BE2C (cell line): ENCODE measurements at regions not wholly inside any gene's neighbourhood (a gene's known extent, or its start where the extent isn't known, plus 50 kb on each side); places are given as distances from the start of the nearest gene placed in this dataset.
"Not testable (repeated sequence)": the region's sequence is repeated elsewhere in the genome, so short reads cannot be mapped to it uniquely, and the experiment has no call there.

ENCODE experiments used
- DNase-seq: peaks from one replicate; pipeline ENCODE4 v3.0.0-alpha.2; 2020
- H3K27me3 ChIP-seq: fragments of 250-450 bp; sonication (Bioruptor Pico); 2 replicates; pipeline ENCODE4 v1.5.1; 2020; ENCODE audit warnings: mild to moderate bottlenecking
- H3K36me3 ChIP-seq: fragments of 250-450 bp; sonication (Bioruptor Pico); 2 replicates; pipeline ENCODE4 v1.5.1; 2020; ENCODE audit warnings: mild to moderate bottlenecking
- H3K4me1 ChIP-seq: fragments of 250-450 bp; sonication (Bioruptor Pico); 2 replicates; pipeline ENCODE4 v1.5.1; 2020
- H3K4me3 ChIP-seq: 2 replicates; pipeline ENCODE4 v1.5.1; 2011; ENCODE audit warnings: low read depth, low read length
- H3K9me3 ChIP-seq: fragments of 250-450 bp; sonication (Bioruptor Pico); 2 replicates; pipeline ENCODE4 v1.5.1; 2020
- CTCF ChIP-seq: IDR thresholded peaks from 2 replicates; pipeline ENCODE4 v1.5.1; 2012; ENCODE audit warnings: mild to moderate bottlenecking, low read depth, low read length

- H3K27me3 ChIP-seq, result 0 out of 2 replicates have a peak, but pooled peaks cover 8% of the 10 kb centered on the region
- no peak for TF ChIP-seq CTCF
- no peak overlapping the region for H3K4me3 ChIP-seq
- no peaks in the 10 kb centered on the region for H3K4me1 ChIP-seq
- H3K36me3 ChIP-seq, result no peaks in the 10 kb centered on the region
- DNase-seq, result no peak
- H3K9me3 ChIP-seq, result no peaks in the 10 kb centered on the region
These were observed 145.7 kb downstream of the AKAP11 start for GRCh38 chr13:42417626-42418025.

DNA sequence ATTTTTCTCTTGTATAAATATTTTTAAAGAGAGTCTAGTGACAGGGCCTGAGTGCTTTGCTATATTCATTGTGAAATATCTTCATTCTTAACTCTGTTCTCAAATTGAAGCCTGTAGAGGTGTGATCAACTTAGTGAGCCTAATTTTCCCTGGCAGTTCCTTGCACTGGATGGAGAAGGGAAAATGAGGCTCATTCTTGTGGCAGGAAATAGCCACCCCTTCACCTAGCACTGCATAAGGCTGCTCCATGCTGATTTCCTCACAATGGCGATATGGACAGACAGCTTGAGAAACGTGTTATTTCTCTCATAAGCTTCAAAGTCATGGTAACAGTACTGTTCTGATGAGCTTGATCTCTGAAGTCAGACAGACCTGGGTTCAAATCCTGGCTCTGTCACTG is 146.2 kb downstream of the AKAP11 start:
- H3K36me3 ChIP-seq, result no peaks in the 10 kb centered on the region
- DNase-seq, result no peak
- no peak for TF ChIP-seq CTCF
- no peaks in the 10 kb centered on the region for H3K9me3 ChIP-seq
- 0 out of 2 replicates have a peak, but pooled peaks cover 8% of the 10 kb centered on the region for H3K27me3 ChIP-seq
- no peak overlapping the region for H3K4me3 ChIP-seq
- H3K4me1 ChIP-seq, result no peaks in the 10 kb centered on the region

- H3K4me3 ChIP-seq, result no peak overlapping the region
- TF ChIP-seq CTCF, result no peak
- no peak for DNase-seq
- no peaks in the 10 kb centered on the region for H3K4me1 ChIP-seq
- 0 out of 2 replicates have a peak, but pooled peaks cover 8% of the 10 kb centered on the region for H3K27me3 ChIP-seq
- no peaks in the 10 kb centered on the region for H3K36me3 ChIP-seq
- H3K9me3 ChIP-seq, result no peaks in the 10 kb centered on the region
These were observed 148.4 kb downstream of the AKAP11 start for GRCh38 chr13:42420304-42420703.

DNA sequence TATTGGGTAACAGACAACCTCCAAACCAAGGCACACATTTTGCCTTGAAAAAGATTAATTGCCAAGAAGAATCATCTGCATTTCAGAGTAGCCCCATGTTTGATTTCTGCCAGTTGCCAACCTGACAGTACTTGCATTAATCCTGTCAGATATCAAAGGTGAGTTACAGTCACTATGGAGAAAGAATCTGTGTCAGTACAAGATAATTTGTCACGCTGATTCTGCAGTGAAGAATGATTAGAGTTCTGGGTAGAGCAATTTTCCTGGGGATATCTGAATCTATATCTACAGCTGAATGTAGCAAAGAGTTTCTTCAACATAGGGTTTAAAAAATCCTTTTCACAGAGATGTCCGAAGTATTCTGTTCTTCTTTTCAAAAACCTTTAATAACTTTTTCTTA is 150.7 kb downstream of the AKAP11 start:
- no peak for TF ChIP-seq CTCF
- DNase-seq, result no peak
- 0 out of 2 replicates have a peak, but pooled peaks cover 8% of the 10 kb centered on the region for H3K27me3 ChIP-seq
- no peaks in the 10 kb centered on the region for H3K9me3 ChIP-seq
- no peaks in the 10 kb centered on the region for H3K36me3 ChIP-seq
- H3K4me3 ChIP-seq, result no peak overlapping the region
- H3K4me1 ChIP-seq, result no peaks in the 10 kb centered on the region

GRCh38 chr13:42424182-42424581 is 149.8 kb upstream of the TNFSF11 start:
- TF ChIP-seq CTCF, result no peak
- no peaks in the 10 kb centered on the region for H3K4me1 ChIP-seq

DNA sequence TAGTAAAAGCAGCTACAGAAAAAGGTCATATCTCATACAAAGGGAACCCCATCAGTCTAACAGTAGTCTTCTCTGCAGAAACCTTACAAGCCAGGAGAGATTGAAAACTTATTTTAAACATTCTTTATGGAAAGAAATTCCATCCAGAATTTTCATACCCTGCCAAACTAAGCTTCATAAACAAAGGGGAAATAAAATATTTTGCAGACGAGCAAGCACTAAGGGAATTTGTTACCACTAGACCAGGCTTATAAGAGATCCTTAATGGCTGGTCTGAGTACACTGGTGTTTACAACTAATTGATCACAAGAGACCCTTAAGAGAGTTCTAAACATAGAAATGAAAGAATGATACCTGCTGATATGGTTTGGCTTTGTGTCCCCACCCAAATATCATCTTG is 128.6 kb upstream of the TNFSF11 start:
- Histone ChIP-seq H3K4me3 (no peak overlapping the region), H3K36me3 (no peaks in the 10 kb centered on the region), H3K4me1 (no peaks in the 10 kb centered on the region), H3K9me3 (no peaks in the 10 kb centered on the region), H3K27me3 (no peaks in the 10 kb centered on the region)
- TF ChIP-seq CTCF, result no peak
- no peak for DNase-seq

More at GRCh38 chr13:42424182-42424581, 149.8 kb upstream of the TNFSF11 start:
- 0 out of 2 replicates have a peak, but pooled peaks cover 8% of the 10 kb centered on the region for H3K27me3 ChIP-seq
- H3K4me3 ChIP-seq, result no peak overlapping the region
- no peaks in the 10 kb centered on the region for H3K9me3 ChIP-seq
- H3K36me3 ChIP-seq, result no peaks in the 10 kb centered on the region
- no peak for DNase-seq

DNA sequence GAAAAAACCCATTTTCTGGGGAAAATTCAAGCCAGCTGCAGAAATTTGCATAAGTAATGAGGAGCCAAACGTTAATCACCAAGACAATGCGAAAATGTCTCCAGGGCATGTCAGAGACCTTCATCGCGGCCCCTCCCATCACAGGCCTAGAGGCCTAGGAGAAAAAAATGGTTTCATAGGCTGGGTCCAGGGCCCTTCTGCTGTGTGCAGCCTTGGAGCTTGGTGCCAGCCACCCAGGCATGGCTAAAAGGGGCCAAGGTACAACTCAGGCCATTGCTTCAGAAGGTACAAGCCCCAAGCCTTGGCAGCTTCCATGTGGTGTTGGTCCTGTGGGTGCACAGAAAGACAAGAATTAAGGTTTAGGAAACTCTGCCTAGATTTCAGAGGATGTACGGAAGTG is 127.4 kb upstream of the TNFSF11 start:
- not testable (repeated sequence) for H3K4me1 ChIP-seq, H3K36me3 ChIP-seq, DNase-seq, H3K9me3 ChIP-seq, H3K4me3 ChIP-seq, H3K27me3 ChIP-seq
